IMR-90 (cell line): ENCODE measurements at regions not wholly inside any gene's neighbourhood (a gene's known extent, or its start where the extent isn't known, plus 50 kb on each side); places are given as distances from the start of the nearest gene placed in this dataset.

ENCODE experiments used
- ATAC-seq: fragments of 200-7000 bp; cut with Tn5 transposase; 2 replicates; pipeline ENCODE4 v1.9.1; 2020; ENCODE audit warnings: low read depth, mild to moderate bottlenecking, moderate library complexity
- BruUV-seq: library from RNA; stranded (reverse); fragments of 400-500 nt; replicated peaks from 2 replicates; lab custom pipeline; 2021; lab: Mats Ljungman, UMichigan
- CTCF ChIA-PET: fragments of 300-600 bp; formaldehyde crosslinking; extraction: SDS; loops from one replicate; lab custom pipeline; 2021; ENCODE audit warnings: antibody characterized with exemption; lab: Yijun Ruan, JAX
- POLR2A ChIA-PET: fragments of 300-600 bp; sonication (Branson Sonifier 250); formaldehyde crosslinking; loops from one replicate; lab custom pipeline; 2022; ENCODE audit warnings: antibody characterized with exemption; ENCODE audit not compliant: unreplicated experiment; lab: Charles Lee
- DNase-seq: peaks from one replicate; pipeline ENCODE4 v3.0.0; 2013
- H2AFZ ChIP-seq: replicated peaks from 2 replicates; pipeline ENCODE3; 2013; ENCODE audit warnings: low read length, mild to moderate bottlenecking; ENCODE audit not compliant: poor library complexity
- H2AK5ac ChIP-seq: 2 replicates; pipeline ENCODE4 v1.6.1; 2013; ENCODE audit warnings: low read depth, low read length, inconsistent platforms
- H2AK9ac ChIP-seq: replicated peaks from 2 replicates; pipeline ENCODE3; 2013; ENCODE audit warnings: mild to moderate bottlenecking, low read depth, low read length, moderate library complexity; ENCODE audit not compliant: poor library complexity
- H2BK120ac ChIP-seq: 2 replicates; pipeline ENCODE4 v1.6.1; 2013; ENCODE audit warnings: low read depth, low read length, inconsistent platforms
- H2BK15ac ChIP-seq: 3 replicates; pipeline ENCODE4 v1.6.1; 2013; ENCODE audit warnings: low read depth, low read length, inconsistent platforms
- H2BK20ac ChIP-seq: 2 replicates; pipeline ENCODE4 v1.6.1; 2013; ENCODE audit warnings: low read depth, mild to moderate bottlenecking, inconsistent platforms, low read length, moderate library complexity
- H2BK5ac ChIP-seq: 2 replicates; pipeline ENCODE4 v1.6.1; 2013; ENCODE audit warnings: mild to moderate bottlenecking, low read depth, low read length, inconsistent platforms; ENCODE audit not compliant: poor library complexity, severe bottlenecking
- H3K14ac ChIP-seq: replicated peaks from 2 replicates; pipeline ENCODE4 v1.6.1; 2013; ENCODE audit warnings: low read depth, low read length, inconsistent platforms
- H3K18ac ChIP-seq: 2 replicates; pipeline ENCODE4 v1.6.1; 2013; ENCODE audit warnings: low read depth, low read length, control low read depth
- H3K23ac ChIP-seq: 2 replicates; pipeline ENCODE4 v1.6.1; 2013; ENCODE audit warnings: low read depth, low read length, inconsistent platforms
- H3K27ac ChIP-seq: 2 replicates; pipeline ENCODE4 v1.5.1; 2013; ENCODE audit warnings: mild to moderate bottlenecking, control low read depth, low read length; ENCODE audit not compliant: insufficient read depth
- H3K27me3 ChIP-seq: 2 replicates; pipeline ENCODE4 v1.6.1; 2013; ENCODE audit warnings: low read length; ENCODE audit not compliant: control insufficient read depth, insufficient read depth
- H3K36me3 ChIP-seq: 2 replicates; pipeline ENCODE4 v1.6.1; 2013; ENCODE audit warnings: low read length, mixed read lengths; ENCODE audit not compliant: control insufficient read depth, insufficient read depth
- H3K4ac ChIP-seq: 2 replicates; pipeline ENCODE4 v1.6.1; 2013; ENCODE audit warnings: low read depth, low read length, inconsistent platforms
- H3K4me1 ChIP-seq: 2 replicates; pipeline ENCODE4 v1.6.1; 2013; ENCODE audit warnings: low read length, mixed read lengths; ENCODE audit not compliant: control insufficient read depth, insufficient read depth
- H3K4me2 ChIP-seq: 2 replicates; pipeline ENCODE4 v1.6.1; 2013; ENCODE audit warnings: low read depth, mild to moderate bottlenecking, control low read depth, low read length, moderate library complexity
- H3K4me3 ChIP-seq: 2 replicates; pipeline ENCODE4 v1.5.1; 2013; ENCODE audit warnings: low read depth, mild to moderate bottlenecking, control low read depth, low read length, moderate library complexity; ENCODE audit not compliant: insufficient read depth
- H3K56ac ChIP-seq: 2 replicates; pipeline ENCODE4 v1.6.1; 2013; ENCODE audit warnings: low read length, inconsistent platforms; ENCODE audit not compliant: insufficient read depth; ENCODE audit errors: extremely low read depth
- H3K79me1 ChIP-seq, 2 experiments: 2 replicates each; pipeline ENCODE4 v1.6.1; 2013; ENCODE audit warnings: low read length in 2 of 2, inconsistent platforms in 1 of 2, low read depth in 1 of 2
- H3K9ac ChIP-seq: 2 replicates; pipeline ENCODE4 v1.6.1; 2013; ENCODE audit warnings: low read depth, low read length, control low read depth
- H3K9me1 ChIP-seq: 2 replicates; pipeline ENCODE4 v1.6.1; 2013; ENCODE audit warnings: low read length, inconsistent platforms; ENCODE audit not compliant: insufficient read depth
- H3K9me3 ChIP-seq: 2 replicates; pipeline ENCODE4 v1.6.1; 2013; ENCODE audit warnings: low read length; ENCODE audit not compliant: control insufficient read depth, insufficient read depth
- H4K20me1 ChIP-seq: 2 replicates; pipeline ENCODE4 v1.6.1; 2013; ENCODE audit warnings: low read length, inconsistent platforms; ENCODE audit not compliant: insufficient read depth
- H4K5ac ChIP-seq: 2 replicates; pipeline ENCODE4 v1.6.1; 2013; ENCODE audit warnings: mild to moderate bottlenecking, low read depth, low read length, control low read depth
- H4K8ac ChIP-seq, 2 experiments: 2 replicates each; pipeline ENCODE4 v1.6.1; 2013; ENCODE audit warnings: low read depth in 2 of 2, low read length in 2 of 2, control low read depth in 1 of 2, inconsistent platforms in 1 of 2
- H4K91ac ChIP-seq: 2 replicates; pipeline ENCODE4 v1.6.1; 2013; ENCODE audit warnings: low read depth, low read length, inconsistent platforms; ENCODE audit not compliant: insufficient read depth
- BHLHE40 ChIP-seq: fragments of 150-350 bp; IDR thresholded peaks from 2 replicates; pipeline ENCODE4 v1.6.1; 2016; ENCODE audit warnings: mild to moderate bottlenecking, low read depth, low read length
- CEBPB ChIP-seq: IDR thresholded peaks from 2 replicates; pipeline ENCODE4 v1.6.1; 2012; ENCODE audit warnings: low read depth, low read length, improper control_type of control experiment
- CHD1 ChIP-seq: IDR thresholded peaks from 2 replicates; pipeline ENCODE4 v1.6.1; 2012; ENCODE audit warnings: low read depth, low read length, improper control_type of control experiment
- FOS ChIP-seq: fragments of 150-350 bp; IDR thresholded peaks from 2 replicates; pipeline ENCODE4 v1.6.1; 2016; ENCODE audit warnings: low read depth, low read length
- MAFK ChIP-seq: IDR thresholded peaks from 2 replicates; pipeline ENCODE4 v1.6.1; 2012; ENCODE audit warnings: low read depth, low read length, improper control_type of control experiment
- MAZ ChIP-seq: IDR thresholded peaks from 2 replicates; pipeline ENCODE4 v1.6.1; 2012; ENCODE audit warnings: low read depth, mild to moderate bottlenecking, low read length, improper control_type of control experiment, moderate library complexity, borderline replicate concordance
- MXI1 ChIP-seq: IDR thresholded peaks from 2 replicates; pipeline ENCODE4 v1.6.1; 2012; ENCODE audit warnings: low read depth, mild to moderate bottlenecking, low read length, moderate library complexity, borderline replicate concordance
- NFE2L2 ChIP-seq: fragments of 150-350 bp; IDR thresholded peaks from 2 replicates; pipeline ENCODE4 v1.6.1; 2016; ENCODE audit warnings: low read depth, mild to moderate bottlenecking, low read length
- POLR2A ChIP-seq: IDR thresholded peaks from 2 replicates; pipeline ENCODE4 v1.6.1; 2012; ENCODE audit warnings: mild to moderate bottlenecking, low read depth, low read length
- RAD21 ChIP-seq: IDR thresholded peaks from 2 replicates; pipeline ENCODE4 v1.6.1; 2012; ENCODE audit warnings: low read length, improper control_type of control experiment
- RCOR1 ChIP-seq: IDR thresholded peaks from 2 replicates; pipeline ENCODE4 v1.6.1; 2012; ENCODE audit warnings: mild to moderate bottlenecking, low read length, improper control_type of control experiment; ENCODE audit not compliant: insufficient replicate concordance
- RFX5 ChIP-seq: IDR thresholded peaks from 2 replicates; pipeline ENCODE4 v1.8.0; 2012; ENCODE audit warnings: low read depth, mild to moderate bottlenecking, low read length, moderate library complexity
- SMC3 ChIP-seq: fragments of 150-350 bp; IDR thresholded peaks from 2 replicates; pipeline ENCODE4 v1.6.1; 2016; ENCODE audit warnings: low read depth, mild to moderate bottlenecking, antibody characterized with exemption, low read length, moderate library complexity
- WGBS, 2 experiments: methylation state at CpG; one replicate each; pipeline versions ENCODE4 v1.1.5 to v1.1.7; 2013; ENCODE audit warnings: missing lambda C conversion rate in 2 of 2; ENCODE audit not compliant: insufficient read length in 1 of 2; ENCODE audit errors: extremely low coverage in 2 of 2; 5-methylcytosine and 5-hydroxymethylcytosine counted together
- dilution Hi-C: fragments of 300-500 bp; cut with HindIII; formaldehyde crosslinking; loops from one replicate; pipeline ENCODE4 v1.14.3; 2018; ENCODE audit warnings: low sequenced_read_pairs; ENCODE audit not compliant: unreplicated experiment
- in situ Hi-C: fragments of 300-500 bp; cut with MboI; formaldehyde crosslinking; loops from 3 replicates; pipeline ENCODE4 v1.14.3; 2019; ENCODE audit warnings: low sequenced_read_pairs, inconsistent platforms, mixed read lengths
- intact Hi-C: fragments of 100-400 bp; cut with micrococcal nuclease; formaldehyde crosslinking; loops from 2 replicates; pipeline ENCODE4 v1.10.0; 2022
- TF ChIP-seq, protein P1 (sequence below): conservative IDR thresholded peaks from 2 replicates; pipeline ENCODE4 v1.5.1; 2012; ENCODE audit warnings: mild to moderate bottlenecking, low read depth, low read length, improper control_type of control experiment
- TF ChIP-seq, protein P2 (sequence below): fragments of 150-350 bp; IDR thresholded peaks from 2 replicates; pipeline ENCODE4 v1.6.1; 2016; ENCODE audit warnings: low read depth, mild to moderate bottlenecking, low read length, moderate library complexity, borderline replicate concordance
- TF ChIP-seq, protein P3 (sequence below): fragments of 150-350 bp; IDR thresholded peaks from 2 replicates; pipeline ENCODE4 v1.6.1; 2017; ENCODE audit warnings: mild to moderate bottlenecking, antibody characterized with exemption, low read length, low read depth

GRCh38 chr2:81600088-81600487, 1295.5 kb upstream of the LRRTM1 start:
- no peaks in the 10 kb centered on the region for H3K79me1 ChIP-seq
- POLR2A ChIA-PET: no interaction called here
- H2BK5ac ChIP-seq: no peak overlapping the region
- no peak overlapping the region for H2AFZ ChIP-seq
- no peak overlapping the region for H2BK15ac ChIP-seq
- DNase-seq (no peak), ATAC-seq (no peak)
- H2AK9ac ChIP-seq: no peak overlapping the region
- TF ChIP-seq NFE2L2 (no peak), CEBPB (no peak), FOS (no peak), MAFK (no peak), RFX5 (no peak), MXI1 (no peak), RCOR1 (no peak), BHLHE40 (no peak), SMC3 (no peak), RAD21 (no peak), CHD1 (no peak), POLR2A (no peak), MAZ (no peak)
- TF ChIP-seq, protein P1, sequence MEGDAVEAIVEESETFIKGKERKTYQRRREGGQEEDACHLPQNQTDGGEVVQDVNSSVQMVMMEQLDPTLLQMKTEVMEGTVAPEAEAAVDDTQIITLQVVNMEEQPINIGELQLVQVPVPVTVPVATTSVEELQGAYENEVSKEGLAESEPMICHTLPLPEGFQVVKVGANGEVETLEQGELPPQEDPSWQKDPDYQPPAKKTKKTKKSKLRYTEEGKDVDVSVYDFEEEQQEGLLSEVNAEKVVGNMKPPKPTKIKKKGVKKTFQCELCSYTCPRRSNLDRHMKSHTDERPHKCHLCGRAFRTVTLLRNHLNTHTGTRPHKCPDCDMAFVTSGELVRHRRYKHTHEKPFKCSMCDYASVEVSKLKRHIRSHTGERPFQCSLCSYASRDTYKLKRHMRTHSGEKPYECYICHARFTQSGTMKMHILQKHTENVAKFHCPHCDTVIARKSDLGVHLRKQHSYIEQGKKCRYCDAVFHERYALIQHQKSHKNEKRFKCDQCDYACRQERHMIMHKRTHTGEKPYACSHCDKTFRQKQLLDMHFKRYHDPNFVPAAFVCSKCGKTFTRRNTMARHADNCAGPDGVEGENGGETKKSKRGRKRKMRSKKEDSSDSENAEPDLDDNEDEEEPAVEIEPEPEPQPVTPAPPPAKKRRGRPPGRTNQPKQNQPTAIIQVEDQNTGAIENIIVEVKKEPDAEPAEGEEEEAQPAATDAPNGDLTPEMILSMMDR: no peak
- TF ChIP-seq, protein P2, sequence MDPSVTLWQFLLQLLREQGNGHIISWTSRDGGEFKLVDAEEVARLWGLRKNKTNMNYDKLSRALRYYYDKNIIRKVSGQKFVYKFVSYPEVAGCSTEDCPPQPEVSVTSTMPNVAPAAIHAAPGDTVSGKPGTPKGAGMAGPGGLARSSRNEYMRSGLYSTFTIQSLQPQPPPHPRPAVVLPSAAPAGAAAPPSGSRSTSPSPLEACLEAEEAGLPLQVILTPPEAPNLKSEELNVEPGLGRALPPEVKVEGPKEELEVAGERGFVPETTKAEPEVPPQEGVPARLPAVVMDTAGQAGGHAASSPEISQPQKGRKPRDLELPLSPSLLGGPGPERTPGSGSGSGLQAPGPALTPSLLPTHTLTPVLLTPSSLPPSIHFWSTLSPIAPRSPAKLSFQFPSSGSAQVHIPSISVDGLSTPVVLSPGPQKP: no peak
- TF ChIP-seq, protein P3, sequence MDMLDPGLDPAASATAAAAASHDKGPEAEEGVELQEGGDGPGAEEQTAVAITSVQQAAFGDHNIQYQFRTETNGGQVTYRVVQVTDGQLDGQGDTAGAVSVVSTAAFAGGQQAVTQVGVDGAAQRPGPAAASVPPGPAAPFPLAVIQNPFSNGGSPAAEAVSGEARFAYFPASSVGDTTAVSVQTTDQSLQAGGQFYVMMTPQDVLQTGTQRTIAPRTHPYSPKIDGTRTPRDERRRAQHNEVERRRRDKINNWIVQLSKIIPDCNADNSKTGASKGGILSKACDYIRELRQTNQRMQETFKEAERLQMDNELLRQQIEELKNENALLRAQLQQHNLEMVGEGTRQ: no peak
- intact Hi-C loops: no loop called here
- H3K18ac ChIP-seq: no peak overlapping the region
- H3K56ac ChIP-seq: no peak overlapping the region
- no CpG with 5 or more reads among the region's 1 CpG for WGBS, 2 experiments
- H3K9me3 ChIP-seq: no peaks in the 10 kb centered on the region
- dilution Hi-C loops: no loop called here
- H4K20me1 ChIP-seq: no peaks in the 10 kb centered on the region
- no peak overlapping the region for H3K23ac ChIP-seq
- H2BK20ac ChIP-seq: no peak overlapping the region
- BruUV-seq: no TSS peak
- H2AK5ac ChIP-seq: no peak overlapping the region
- no peak overlapping the region for H3K9ac ChIP-seq
- H3K4me2 ChIP-seq: no peak overlapping the region
- H3K27ac ChIP-seq: no peak overlapping the region
- H3K14ac ChIP-seq: no peak overlapping the region
- H3K4me1 ChIP-seq: no peaks in the 10 kb centered on the region
- no peak overlapping the region for H4K5ac ChIP-seq
- no peak overlapping the region for H4K91ac ChIP-seq
- H3K27me3 ChIP-seq: no peaks in the 10 kb centered on the region
- no peak overlapping the region for H4K8ac ChIP-seq
- no peak overlapping the region for H2BK120ac ChIP-seq
- no peak overlapping the region for H3K4ac ChIP-seq
- no peaks in the 10 kb centered on the region for H3K9me1 ChIP-seq
- no peak overlapping the region for H3K4me3 ChIP-seq
- in situ Hi-C loops: no loop called here
- no peaks in the 10 kb centered on the region for H3K36me3 ChIP-seq
- CTCF ChIA-PET: no interaction called here
